Fibroblast of the aortic adventitia (primary cell): ENCODE measurements at regions not wholly inside any gene's neighbourhood (a gene's known extent, or its start where the extent isn't known, plus 50 kb on each side); places are given as distances from the start of the nearest gene placed in this dataset.

Experiments
- DNase-seq: peaks from one replicate; pipeline ENCODE4 v3.0.0-alpha.2; 2010; ENCODE audit warnings: low read depth
- H3K4me3 ChIP-seq: 2 replicates; pipeline ENCODE4 v1.5.1; 2011; ENCODE audit warnings: low read depth, mild to moderate bottlenecking, control low read depth, low read length, moderate library complexity
- TF ChIP-seq, protein P1 (sequence below): IDR thresholded peaks from 2 replicates; pipeline ENCODE4 v1.5.1; 2011; ENCODE audit warnings: mild to moderate bottlenecking, low read length, control low read depth, inconsistent platforms; ENCODE audit not compliant: insufficient read depth

DNA sequence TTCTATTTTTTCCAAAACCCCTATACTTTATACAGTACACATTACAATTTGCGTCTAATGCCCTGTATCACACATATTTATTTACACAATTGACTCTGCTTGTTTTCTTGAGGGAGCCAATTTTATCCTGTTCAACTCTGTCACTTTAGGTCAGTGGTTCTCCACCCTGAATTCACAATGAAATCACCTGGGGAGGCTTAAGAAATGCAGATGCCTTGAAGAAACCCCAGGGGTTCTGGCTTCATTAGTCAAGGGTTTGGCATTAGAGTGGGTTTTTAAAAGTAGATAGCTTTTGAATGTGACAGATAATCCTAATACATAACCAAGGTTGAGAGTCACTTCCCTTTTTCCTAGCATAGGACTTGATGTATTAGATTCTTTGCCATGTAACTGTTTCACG, 398.6 kb upstream of the ERCC4 start:
- TF ChIP-seq, protein P1, sequence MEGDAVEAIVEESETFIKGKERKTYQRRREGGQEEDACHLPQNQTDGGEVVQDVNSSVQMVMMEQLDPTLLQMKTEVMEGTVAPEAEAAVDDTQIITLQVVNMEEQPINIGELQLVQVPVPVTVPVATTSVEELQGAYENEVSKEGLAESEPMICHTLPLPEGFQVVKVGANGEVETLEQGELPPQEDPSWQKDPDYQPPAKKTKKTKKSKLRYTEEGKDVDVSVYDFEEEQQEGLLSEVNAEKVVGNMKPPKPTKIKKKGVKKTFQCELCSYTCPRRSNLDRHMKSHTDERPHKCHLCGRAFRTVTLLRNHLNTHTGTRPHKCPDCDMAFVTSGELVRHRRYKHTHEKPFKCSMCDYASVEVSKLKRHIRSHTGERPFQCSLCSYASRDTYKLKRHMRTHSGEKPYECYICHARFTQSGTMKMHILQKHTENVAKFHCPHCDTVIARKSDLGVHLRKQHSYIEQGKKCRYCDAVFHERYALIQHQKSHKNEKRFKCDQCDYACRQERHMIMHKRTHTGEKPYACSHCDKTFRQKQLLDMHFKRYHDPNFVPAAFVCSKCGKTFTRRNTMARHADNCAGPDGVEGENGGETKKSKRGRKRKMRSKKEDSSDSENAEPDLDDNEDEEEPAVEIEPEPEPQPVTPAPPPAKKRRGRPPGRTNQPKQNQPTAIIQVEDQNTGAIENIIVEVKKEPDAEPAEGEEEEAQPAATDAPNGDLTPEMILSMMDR: no peak
- no peak overlapping the region for H3K4me3 ChIP-seq
- no peak for DNase-seq

DNA sequence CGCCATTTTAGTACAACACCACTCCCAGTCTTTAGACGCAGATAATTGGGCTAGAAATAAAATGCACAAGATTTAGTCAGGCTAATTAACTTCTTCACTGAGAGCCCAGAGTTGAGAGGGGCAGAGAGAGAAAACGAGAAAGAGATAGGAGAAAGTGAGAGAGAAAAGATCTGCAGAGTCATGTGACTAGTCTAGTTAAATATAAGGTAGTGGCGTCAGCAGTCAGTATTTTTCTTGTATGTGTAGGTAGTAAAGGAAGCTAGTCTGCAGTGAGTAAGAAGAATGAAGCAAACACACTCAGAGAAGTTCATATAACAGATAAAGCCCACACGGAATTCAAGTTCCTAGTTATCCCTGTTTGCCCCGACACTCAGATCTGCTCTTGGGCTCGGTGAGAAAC, 392.6 kb upstream of the ERCC4 start:
- TF ChIP-seq, protein P1: no peak
- H3K4me3 ChIP-seq: no peak overlapping the region
- no peak for DNase-seq

DNA sequence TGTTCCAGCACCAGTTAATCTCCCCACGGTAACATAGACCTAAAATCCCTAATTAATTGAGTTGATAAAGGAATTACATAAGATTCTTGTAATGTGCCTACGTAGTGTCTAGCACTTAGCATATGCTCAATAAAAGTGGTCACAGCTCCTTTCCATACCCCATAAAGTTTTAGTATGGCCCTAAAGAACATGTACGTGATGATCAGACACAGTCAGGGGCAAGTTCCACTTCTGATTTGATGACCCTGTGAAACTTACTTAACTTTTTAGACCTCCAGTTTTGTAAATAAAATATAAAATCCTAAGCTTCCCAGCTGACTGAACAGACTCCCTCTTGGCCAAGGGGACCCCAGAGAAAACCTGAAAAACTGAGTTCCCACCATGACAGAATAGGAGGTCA, 391.3 kb upstream of the ERCC4 start:
- no peak overlapping the region for H3K4me3 ChIP-seq
- no peak for DNase-seq
- TF ChIP-seq, protein P1: no peak

DNA sequence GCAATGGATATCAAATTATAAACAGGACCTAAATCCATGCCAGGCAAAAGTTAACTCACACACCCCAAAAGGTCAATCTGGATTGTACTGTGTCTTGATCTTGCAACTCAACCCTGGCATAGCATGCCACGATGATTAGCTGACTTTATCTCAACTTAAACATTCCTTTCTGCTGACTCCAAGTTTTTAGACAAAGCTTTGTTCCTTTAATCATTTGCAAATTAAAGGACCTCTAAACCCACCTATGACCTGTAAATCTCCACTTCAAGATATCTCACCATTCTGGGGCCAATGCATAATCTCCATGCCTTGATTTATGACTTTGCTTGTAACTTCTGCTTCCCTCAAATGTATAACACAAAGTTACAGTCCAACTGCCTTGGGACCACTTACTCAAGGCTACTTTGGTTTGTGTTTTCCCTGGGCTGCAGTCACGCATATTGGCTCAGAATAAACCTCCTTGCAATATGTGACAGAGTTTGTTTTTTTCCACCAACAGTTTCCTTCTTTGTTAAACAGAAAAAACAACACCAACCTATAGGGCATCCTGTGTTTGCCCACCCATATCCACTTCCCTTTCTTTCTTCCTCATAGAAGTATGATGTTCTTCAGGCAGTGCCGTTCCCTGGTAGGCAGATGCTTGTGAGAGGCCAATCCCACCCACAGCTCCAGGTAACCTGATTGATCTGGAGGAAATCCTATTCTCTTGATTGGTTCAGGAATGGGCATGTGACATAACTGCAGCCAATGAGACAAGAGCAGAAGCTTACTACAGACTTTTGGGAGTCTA, 390.6 kb upstream of the ERCC4 start:
- H3K4me3 ChIP-seq: no peak overlapping the region
- TF ChIP-seq, protein P1: no peak
- DNase-seq: no peak

DNA sequence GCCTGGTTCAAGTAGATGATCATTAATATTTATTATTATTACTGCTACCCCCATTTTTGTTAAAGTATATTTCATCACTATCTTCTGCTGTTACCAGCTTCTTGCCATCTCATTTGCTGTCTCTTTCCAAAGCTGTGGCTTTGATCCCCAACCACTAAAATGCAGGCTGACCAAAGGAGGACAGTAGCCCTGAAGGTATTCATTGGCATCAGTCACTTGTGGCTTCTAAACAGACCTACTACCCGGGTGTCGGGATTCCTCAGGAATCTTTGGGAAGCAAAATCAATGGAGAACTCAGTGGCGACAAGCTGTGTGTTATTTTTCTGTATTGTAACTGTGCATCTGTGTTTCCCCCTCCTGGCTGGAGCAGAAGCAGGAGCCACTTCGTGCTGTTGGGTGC, 379.2 kb upstream of the ERCC4 start:
- no peak overlapping the region for H3K4me3 ChIP-seq
- DNase-seq: no peak
- TF ChIP-seq, protein P1: no peak

DNA sequence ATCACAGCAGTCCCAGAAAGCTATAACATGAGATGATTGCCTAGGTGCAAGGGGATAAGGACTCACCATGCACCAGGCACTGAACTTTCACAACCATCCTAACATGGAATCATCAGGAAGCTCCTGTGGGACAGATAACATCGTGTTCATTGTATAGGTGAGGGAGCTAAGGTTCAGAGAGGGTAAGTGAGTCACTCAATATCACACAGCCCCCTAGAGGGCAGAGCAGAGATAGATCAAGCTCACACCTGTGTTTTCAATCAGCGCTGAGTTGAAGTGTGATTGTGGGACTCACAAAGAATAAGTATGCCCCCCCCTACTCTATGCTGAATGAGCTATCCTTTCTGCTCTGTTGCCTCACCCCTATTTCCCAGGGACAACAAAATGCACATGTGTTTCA, 377.7 kb upstream of the ERCC4 start:
- no peak overlapping the region for H3K4me3 ChIP-seq
- no peak for DNase-seq
- TF ChIP-seq, protein P1: no peak

DNA sequence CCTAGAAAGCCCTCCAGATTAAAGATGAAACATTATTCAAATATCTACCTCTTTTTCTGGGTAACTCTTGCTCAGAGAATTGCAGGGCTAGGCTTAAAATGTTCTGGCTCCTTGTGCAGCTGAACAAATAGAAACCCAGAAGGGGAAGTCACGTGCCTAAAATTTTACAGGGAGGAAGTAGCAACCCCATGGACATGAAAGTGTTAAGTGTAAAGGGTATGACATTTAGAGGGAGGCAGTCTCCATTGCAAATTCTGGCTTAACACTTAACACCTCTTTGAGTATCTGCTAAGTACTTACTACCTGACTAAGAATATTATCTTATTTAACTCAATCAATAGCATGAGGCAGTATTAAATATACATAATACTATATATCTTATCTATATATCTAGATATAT, 376.1 kb upstream of the ERCC4 start:
- TF ChIP-seq, protein P1: no peak
- H3K4me3 ChIP-seq: no peak overlapping the region
- DNase-seq: no peak
